NOMO-1 treated with DMSO at 0.1 percent for 48 hours (cell line): ENCODE measurements at regions not wholly inside any gene's neighbourhood (a gene's known extent, or its start where the extent isn't known, plus 50 kb on each side); places are given as distances from the start of the nearest gene placed in this dataset.
"Not testable (repeated sequence)": the region's sequence is repeated elsewhere in the genome, so short reads cannot be mapped to it uniquely, and the experiment has no call there.

ENCODE experiments used
- DNase-seq: peaks from one replicate; lab custom pipeline; 2025; ENCODE audit not compliant: unreplicated experiment; lab: John Stamatoyannopoulos, UW

DNA sequence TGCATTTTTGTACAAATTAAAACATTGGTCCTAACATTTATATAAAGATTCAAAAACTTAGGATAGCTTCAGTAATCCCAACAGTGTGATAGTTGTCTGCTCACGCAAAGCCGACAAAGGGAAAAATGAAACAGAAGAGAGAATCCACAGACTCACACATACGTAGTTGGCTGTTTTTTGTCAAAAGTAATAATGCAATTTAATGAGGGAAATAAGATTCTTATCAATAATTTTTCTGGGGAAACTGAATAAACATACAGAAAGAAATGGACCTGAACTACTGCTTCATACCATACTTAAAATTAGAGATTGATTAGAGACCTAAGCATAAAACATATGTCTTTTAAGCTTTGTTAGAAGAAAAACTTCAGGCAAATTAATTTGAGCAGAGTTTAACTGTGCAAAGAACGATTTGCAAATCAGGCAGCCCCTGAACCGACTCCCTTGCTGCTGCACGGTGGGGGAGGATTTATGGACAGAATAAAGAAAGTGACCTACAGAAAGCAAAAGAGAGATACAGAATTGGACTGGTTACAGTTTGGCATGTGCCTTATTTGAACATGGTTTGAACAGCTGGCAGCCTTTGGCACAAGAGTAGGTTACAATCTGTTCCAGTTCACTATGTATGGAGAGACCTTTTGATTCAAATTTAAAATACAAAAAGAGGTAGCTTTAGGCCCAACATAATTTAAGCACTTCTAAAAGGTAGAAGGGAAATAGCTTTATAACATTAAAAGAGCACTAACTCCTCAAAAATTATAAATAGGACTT is 64.9 kb upstream of the CTSV start:
- not testable (repeated sequence) for DNase-seq

DNA sequence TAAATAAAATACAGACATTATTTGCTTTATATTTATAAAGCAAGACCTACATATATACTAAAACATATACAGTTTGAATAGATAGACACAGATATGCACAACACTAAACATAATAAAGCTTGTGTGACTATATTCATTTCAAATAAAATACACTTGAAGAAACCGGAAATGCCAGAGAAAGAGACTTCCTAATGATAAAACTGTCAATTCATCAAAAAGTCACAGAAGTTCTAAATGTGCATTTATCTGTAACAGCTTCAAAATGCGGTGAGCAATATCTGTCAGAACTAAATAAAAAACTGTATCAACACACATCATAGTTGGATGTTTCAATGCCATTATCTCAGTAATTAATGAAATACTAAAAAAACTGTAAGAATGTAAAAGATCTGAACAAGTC is 60.6 kb upstream of the CTSV start:
- not testable (repeated sequence) for DNase-seq

DNA sequence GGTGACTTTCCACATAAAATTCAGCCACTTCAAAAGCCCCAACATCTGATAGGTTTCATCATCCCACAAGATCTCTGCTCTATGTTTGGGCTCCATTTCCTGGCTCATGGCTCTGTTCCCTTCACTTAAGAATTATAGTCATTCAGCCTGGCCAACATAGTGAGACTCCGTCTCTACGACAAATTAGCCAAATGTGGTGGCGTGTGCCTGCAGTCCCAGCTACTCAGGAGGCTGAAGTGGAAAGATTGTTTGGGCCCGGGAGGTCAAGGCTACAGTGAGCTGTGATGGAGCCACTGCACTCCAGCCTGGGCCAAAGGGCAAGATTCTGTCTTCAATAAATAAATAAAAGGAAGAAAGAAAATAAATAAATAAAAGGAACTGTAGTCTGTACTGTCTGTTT is 57.9 kb upstream of the CTSV start:
- no peak for DNase-seq

DNA sequence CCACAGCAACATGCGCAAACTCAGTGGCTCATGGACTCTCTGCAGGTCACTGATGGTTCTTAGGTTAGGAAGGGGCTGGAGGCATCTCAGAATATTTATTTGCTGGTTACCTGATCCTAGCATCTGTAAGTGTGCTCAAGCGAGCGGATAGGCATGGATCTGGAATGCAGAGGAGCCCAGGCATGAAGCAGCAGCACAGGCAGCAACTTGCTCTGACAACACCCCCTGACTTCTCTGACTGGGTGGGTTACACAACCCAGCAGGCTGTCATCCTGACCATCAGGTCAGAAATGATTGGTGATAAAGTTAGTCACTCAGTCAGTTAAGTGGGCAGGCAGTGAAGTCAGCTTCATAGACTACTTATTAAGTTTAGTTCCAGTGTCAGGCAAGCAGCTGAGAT is 50.4 kb upstream of the CTSV start:
- not testable (repeated sequence) for DNase-seq
